HL-60 (cell line): ENCODE measurements at regions not wholly inside any gene's neighbourhood (a gene's known extent, or its start where the extent isn't known, plus 50 kb on each side); places are given as distances from the start of the nearest gene placed in this dataset.

ENCODE experiments used
- DNase-seq, 2 experiments: peaks; one replicate each; pipeline ENCODE4 v3.0.0-alpha.2; 2010 to 2020; ENCODE audit warnings: low read depth in 1 of 2, low spot score in 1 of 2
- H3K27ac ChIP-seq: fragments of 250-450 bp; sonication (Bioruptor Pico); replicated peaks from 2 replicates; pipeline ENCODE4 v1.5.1; 2020; ENCODE audit warnings: mild to moderate bottlenecking, moderate library complexity
- H3K27me3 ChIP-seq: fragments of 250-450 bp; sonication (Bioruptor Pico); 2 replicates; pipeline ENCODE4 v1.5.1; 2021; ENCODE audit warnings: mild to moderate bottlenecking, moderate library complexity; ENCODE audit not compliant: insufficient read depth, poor library complexity, severe bottlenecking
- H3K4me3 ChIP-seq: replicated peaks from 2 replicates; pipeline ENCODE4 v1.5.1; 2011; ENCODE audit warnings: mild to moderate bottlenecking, control low read depth, low read length; ENCODE audit not compliant: insufficient read depth
- CTCF ChIP-seq: IDR thresholded peaks from one replicate; pipeline ENCODE4 v1.5.1; 2011; ENCODE audit warnings: low read length, control low read depth, inconsistent platforms; ENCODE audit not compliant: insufficient read depth
- GABPA ChIP-seq: IDR thresholded peaks from 2 replicates; pipeline ENCODE4 v1.6.1; 2012; ENCODE audit warnings: low read depth
- POLR2AphosphoS5 ChIP-seq: IDR thresholded peaks from 2 replicates; pipeline ENCODE4 v1.6.1; 2012; ENCODE audit warnings: low read depth
- REST ChIP-seq: IDR thresholded peaks from 2 replicates; pipeline ENCODE4 v1.6.1; 2012; ENCODE audit warnings: low read depth; ENCODE audit not compliant: insufficient replicate concordance
- SPI1 ChIP-seq: IDR thresholded peaks from 2 replicates; pipeline ENCODE4 v1.6.1; 2012; ENCODE audit warnings: low read depth, mild to moderate bottlenecking, borderline replicate concordance

- Histone ChIP-seq H3K27ac (no peak overlapping the region), H3K27me3 (peaks cover 3% of the 10 kb centered on the region), H3K4me3 (no peak overlapping the region)
- TF ChIP-seq GABPA (no peak), REST (no peak), POLR2AphosphoS5 (no peak), SPI1 (no peak), CTCF (no peak)
- no peak for DNase-seq
Observed at GRCh38 chr18:22272242-22272641, 102.9 kb downstream of the GATA6 start.

GRCh38 chr18:22271030-22271429, 101.6 kb downstream of the GATA6 start:
- H3K4me3 ChIP-seq = no peak overlapping the region
- peaks cover 3% of the 10 kb centered on the region for H3K27me3 ChIP-seq
- no peak overlapping the region for H3K27ac ChIP-seq
- TF ChIP-seq SPI1 = no peak
- TF ChIP-seq REST = no peak
- TF ChIP-seq GABPA = no peak
- no peak for TF ChIP-seq CTCF
- no peak for TF ChIP-seq POLR2AphosphoS5
- DNase-seq = no peak

GRCh38 chr18:22268641-22269128, 99.3 kb downstream of the GATA6 start:
- Histone ChIP-seq H3K27ac (no peak overlapping the region), H3K27me3 (peaks cover 3% of the 10 kb centered on the region), H3K4me3 (no peak overlapping the region)
- no peak for TF ChIP-seq POLR2AphosphoS5
- no peak for DNase-seq

GRCh38 chr18:22267697-22268096, 98.3 kb downstream of the GATA6 start:
- no peak for DNase-seq
- Histone ChIP-seq H3K4me3 (no peak overlapping the region), H3K27me3 (peaks cover 3% of the 10 kb centered on the region), H3K27ac (no peak overlapping the region)
- TF ChIP-seq POLR2AphosphoS5 (no peak), REST (no peak), SPI1 (no peak), CTCF (no peak), GABPA (no peak)
